IPS-NIHi7 (cell line): ENCODE measurements at regions not wholly inside any gene's neighbourhood (a gene's known extent, or its start where the extent isn't known, plus 50 kb on each side); places are given as distances from the start of the nearest gene placed in this dataset.

Source experiments
- DNase-seq: peaks from one replicate; pipeline ENCODE4 v3.0.0; 2012; ENCODE audit warnings: mixed read lengths; ENCODE audit errors: extremely low spot score

DNA sequence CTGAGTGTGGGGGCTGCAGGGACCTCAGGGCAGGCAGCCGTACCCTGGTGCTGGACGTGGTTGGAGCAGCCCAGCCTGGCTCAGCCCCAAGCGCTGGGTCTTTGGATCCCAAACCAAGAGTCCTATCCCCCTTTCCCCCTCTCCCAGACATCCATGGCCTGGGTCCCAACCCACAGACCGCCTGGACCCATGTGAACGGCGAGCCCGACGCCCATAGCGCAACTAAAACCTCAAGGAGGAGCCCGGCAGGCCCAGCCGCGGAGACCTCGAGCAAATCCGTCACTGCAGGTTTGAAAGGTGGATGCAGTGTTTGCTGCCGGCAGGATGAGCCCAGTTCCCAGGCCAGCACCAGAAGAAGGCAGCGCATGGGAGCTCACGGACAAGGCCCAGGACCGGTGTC, 337.0 kb downstream of the BRD1 start:
- DNase-seq, result no peak

DNA sequence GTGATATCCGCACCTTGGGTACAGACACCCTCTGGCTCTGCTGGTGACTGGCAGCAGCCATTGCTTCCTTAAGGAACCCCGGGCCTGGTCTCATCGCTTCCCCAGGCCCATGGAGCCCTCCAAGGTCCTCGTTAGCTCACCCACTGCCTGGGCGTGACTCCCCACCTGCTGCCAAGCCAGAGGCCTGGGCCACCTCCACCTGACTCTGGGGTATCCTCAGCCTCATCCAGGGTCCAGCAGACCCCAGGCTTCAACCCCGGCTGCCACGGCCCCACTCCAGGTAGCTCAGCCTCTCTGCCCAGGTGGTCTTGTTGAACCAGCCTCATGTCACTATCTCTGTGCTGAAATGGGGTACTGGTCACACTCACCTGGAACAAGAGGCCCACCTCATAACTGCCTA, 337.9 kb downstream of the BRD1 start:
- no peak for DNase-seq

DNA sequence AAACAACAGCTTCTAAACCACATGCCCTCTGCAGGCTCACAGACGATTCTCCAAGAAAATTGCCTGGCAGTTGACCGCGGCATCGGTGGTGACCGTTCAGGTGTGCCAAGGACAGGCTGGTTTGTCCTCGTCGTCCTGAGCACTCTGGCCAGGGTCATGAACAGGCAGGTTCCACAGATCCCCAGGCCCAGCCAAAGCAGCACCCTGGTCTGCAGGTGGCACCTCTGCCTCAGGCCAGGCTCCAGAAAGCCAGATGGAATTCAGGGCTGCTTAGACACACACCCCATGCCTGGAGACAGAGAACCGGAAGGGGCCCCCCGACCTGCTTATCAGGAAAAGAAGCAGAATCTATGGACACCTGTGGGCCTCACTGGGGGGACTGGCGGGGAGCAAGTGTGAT, 338.7 kb downstream of the BRD1 start:
- no peak for DNase-seq

DNA sequence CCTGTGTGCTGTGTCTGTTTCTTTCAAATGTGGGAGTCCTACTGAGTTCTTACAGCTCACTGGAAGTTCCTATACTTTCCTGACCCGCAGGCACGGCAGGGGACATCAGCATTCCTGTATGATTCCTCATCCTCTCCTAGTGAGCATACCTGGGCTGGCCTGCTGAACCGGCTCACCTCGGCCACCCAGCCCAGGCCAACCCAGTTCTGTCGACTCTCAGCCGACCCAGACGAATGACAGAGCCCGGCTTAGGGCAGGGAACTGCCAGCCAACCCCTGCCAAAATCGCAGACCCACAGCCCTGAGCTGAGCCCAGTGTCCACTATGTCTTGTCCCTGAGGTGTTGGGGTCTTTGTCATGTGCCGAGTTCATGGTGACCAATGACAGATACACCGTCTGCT, 339.7 kb downstream of the BRD1 start:
- peak; percentile 82 for DNase-seq

DNA sequence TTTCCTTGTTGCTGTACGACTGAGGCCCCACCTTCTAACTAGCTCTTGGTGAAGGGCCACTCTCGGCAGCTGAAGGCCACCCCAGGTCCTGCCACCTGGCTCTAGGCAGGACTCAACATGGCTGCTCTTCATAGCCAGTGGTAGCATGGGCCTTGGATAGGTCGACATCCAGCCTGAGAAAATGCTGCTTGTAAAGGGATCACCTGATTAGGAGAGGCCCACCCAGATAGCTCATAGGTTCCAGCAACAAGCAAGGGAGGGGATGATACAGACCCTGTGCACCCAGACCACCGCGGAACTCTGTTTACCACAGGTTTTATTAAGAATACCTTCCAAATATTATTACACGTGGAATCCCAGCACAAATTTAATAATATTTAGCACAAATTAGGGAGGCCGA, 341.4 kb downstream of the BRD1 start:
- no peak for DNase-seq

DNA sequence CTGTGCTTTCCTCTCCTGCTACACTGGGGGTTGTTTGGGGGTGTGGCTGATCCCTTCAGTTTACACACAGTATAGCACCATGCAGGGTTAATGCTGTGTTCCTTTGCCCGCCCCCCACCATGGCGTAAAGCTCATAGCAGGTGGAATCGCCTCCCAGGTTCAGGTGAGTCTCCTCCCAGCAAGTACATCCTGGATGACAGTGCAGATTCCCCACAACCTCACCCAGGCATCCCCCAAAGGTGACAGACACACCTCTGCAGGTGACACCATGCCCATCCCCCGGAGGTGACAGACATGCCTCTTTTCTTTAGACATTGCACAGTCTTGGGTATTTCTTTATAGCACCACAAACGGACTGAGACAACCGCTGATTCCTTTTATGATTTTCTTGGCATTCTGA, 343.7 kb downstream of the BRD1 start:
- DNase-seq, result no peak

DNA sequence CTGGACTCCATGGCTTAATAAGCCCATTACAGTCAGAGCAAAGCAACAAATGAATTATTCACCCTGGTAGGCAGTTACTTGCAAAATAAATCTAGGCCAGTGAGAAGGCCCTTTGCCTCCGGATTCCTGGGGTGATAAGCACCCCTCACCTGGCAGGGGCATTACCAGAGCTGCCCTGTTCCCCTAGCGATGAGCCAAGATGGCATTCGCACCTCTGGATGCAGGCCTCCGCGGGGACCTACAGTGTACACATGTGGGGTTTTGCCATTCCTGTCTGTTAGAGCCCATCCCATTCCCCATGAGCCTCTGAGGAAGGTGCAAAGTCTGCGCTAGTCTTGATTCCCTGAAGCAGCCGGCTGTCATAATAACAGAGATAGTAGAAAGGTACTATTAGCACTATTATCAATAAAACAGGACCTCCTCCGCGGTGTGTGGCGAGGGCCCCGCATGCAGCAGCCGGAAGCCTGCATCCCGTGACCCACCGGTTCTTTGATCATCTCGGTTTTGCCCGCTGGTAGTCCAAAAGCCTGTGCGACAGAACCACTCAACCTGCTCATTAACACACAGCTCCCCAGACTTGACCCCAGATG, 344.3 kb downstream of the BRD1 start:
- no peak for DNase-seq

DNA sequence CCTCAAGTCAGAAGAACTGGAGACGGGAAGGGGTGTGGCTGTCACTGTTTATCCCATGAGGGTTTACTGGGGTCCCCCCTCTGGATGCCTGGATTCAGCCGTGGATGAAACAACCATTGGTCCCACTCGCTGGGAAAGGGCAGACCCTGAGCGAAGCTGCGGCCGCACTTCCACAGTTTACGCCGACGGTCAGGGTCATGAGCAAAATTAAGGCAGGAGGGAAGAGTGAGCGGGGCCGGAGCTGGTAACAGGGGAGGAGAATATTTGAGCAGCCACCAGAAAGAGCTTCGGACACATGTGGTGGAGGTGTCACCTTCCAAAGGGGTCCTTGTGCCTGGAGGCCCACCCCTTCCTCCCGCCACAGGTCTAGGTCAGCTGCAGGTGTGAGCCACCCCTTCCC, 344.9 kb downstream of the BRD1 start:
- DNase-seq, result no peak

DNA sequence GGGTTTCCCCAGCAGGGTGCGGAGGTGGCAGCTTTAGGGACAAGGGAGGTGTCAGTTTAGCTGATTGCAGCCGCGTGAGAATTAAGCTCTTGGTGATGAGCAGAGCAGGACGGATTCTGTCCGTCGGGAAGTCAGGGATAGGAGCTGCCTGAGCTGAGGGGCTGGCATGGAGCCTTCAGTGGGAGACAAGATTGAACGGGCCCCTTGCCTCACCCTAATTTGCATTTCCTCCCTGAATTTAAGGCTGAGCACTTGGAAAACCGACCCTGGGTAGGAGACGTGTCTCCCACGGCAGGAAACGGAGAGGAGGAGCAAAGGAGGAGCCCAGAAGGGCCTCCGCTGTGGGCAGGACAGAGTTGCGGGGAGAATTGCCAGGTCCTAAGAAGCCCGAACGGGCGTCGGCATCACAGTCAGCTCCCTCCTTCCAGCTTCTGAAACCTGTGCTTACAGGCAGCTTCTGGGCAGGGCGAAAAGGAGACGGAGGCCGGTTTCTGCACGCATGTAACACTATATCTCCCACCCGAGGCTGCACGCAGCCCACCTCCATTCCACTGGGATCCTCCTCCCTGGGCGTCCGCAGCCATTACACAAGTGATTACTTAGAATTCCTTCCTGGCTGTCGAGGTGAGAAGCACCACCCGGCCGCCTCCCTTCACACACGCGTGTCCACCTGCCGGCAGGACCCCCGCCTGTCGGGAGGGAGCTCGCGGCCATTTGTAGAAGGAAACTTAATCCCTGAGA, 345.8 kb downstream of the BRD1 start:
- DNase-seq, result no peak

DNA sequence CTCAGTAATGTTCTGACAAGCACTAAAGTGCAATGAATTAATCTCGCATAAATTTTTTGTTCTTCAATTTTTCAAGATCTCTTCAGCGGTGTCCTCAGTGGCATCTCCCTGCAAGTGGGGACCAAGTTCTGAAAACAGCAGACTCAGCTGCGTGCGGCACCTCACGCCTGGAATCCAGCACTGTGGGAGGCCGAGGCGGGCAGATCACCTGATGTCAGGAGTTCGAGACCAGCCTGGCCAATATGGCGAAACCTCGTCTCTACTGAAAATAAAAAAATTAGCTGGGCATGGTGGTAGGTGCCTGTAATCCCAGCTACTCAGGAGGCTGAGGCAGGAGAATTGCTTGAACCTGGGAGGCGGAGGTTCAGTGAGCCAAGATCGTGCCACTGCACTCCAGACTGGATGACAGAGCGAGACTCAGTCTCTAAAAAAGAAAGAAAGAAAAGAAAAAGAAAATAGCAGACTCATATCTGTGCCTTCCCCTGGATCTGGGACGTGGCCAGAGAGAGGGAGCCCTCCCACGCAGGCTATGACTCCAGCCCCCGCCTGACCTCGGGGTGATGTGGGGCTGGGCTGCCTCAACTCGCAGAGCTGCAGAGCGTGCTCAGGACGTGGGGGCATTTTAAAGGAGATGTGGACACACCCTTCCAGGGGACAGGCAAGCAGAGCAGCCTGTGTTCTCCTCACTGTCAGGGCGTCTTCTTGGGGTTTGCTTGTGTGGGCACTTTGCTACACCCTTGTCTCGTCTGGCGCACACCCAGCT, 346.6 kb downstream of the BRD1 start:
- DNase-seq, result no peak

DNA sequence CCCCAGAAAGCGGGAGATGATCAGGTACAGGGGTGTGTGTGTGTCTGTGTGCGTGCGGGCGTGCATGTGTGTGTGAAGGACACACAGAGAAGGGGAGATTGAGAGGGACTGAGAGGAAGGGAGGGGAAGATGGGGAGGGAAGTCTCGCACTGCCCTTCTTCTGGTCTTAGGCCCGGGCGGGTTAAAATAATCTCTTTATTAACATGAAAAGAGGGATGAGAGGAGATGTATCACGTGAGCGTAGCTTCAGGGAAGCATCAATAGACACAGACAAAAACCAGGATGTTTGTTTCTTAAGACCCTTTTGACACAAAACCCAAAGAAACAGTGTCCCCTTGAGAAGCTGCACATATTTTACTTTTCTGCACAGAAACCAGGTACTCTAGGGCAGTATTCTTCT, 347.3 kb downstream of the BRD1 start:
- DNase-seq, result no peak

DNA sequence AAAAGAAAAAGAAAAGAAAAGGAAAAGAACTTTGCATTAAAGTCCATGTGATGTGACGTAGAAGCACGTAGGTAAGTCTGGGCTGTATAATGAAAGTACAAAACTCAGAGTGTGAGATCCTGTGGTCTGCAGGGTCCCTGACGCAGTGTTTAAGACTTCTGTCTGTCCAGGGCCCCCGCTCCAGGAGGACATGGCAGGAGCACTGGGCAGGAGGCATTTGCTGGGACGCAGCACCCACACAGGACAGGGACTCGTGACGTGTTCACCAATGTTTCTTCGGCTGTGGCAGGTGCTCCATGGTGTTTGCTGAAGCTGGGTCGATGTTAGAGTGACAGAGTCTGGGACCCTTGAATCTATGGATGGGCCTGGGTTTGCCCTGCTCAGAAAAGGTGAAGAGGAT, 348.1 kb downstream of the BRD1 start:
- DNase-seq, result no peak

DNA sequence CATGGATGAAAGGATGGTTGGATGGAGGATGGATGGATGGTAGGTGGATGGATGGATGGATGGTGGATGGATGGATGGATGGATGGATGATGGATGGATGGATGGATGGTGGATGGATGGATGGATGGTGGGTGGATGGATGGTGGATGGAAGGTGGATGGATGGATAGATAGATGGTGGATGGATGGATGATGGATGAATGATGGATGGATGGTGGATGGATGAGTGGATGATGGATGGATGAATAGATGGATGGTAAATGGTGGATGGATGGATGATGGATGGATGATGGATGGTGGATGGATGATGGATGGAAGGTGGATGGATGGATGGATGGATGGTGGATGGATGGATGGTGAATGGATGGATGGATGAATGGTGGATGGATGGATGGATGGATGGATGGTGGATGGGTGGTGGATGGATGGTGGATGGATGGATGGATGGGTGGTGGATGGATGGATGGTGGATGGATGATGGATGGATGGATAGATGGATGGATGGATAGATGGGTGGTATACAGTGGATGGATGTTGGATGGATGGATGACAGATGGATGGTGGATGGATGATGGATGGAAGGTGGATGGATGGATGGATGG, 350.8 kb downstream of the BRD1 start:
- no peak for DNase-seq

DNA sequence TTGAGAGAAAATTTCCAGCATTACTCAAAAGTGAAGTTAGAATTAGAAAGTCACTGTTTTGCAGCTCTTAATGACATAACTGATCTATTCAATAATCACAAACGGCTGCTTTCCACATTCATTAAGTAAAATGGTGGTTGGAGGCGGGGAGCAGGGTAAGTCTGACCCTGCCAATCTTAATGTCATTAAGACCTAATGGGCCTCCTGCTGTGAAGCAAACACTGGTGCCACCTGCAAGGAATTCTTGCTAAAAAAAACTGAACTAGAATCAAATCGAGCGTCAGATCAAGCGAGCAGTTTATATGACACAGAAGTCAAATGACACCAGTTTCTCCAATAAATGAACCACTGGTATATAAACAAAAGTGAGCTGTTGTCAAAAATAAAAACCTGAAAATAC, 351.5 kb downstream of the BRD1 start:
- no peak for DNase-seq

DNA sequence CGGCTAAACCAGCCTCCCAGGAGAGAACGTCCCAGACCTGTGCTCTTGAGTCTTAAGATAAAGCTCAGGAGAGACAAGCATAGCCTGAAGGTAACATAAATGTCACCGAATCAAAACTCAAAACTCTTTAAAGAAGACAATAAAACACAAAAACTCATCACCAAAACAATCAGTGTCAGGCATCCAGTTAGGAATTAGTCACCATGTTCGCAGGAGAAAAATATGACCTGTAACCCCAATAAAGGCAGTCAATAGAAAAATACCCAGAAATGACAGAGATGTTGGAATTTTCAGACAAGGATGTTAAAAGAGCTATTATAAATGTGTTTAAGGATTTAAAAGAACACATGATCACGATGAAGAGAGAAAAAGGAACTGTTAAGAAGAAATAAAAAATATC, 352.4 kb downstream of the BRD1 start:
- DNase-seq, result no peak

DNA sequence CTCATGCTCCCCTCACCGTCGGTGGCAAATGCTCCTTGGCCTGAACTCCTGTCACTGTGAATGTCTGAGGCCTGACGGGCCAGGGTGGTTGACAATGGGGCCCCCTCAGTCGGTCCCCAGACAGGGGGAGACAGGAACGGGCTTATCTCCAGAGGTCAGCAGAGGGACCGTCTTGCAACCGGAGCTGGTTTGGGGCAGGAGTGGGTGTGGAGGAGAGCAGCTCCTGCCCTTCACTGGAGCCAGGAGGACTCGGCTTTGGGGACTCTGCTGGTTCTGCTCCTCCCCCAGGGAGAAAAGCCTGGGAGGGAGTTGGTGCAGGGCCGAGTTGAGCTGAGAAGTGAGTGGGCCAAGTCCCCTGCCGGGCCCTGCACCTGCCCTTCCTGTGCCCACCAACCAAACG, 354.4 kb downstream of the BRD1 start:
- no peak for DNase-seq

DNA sequence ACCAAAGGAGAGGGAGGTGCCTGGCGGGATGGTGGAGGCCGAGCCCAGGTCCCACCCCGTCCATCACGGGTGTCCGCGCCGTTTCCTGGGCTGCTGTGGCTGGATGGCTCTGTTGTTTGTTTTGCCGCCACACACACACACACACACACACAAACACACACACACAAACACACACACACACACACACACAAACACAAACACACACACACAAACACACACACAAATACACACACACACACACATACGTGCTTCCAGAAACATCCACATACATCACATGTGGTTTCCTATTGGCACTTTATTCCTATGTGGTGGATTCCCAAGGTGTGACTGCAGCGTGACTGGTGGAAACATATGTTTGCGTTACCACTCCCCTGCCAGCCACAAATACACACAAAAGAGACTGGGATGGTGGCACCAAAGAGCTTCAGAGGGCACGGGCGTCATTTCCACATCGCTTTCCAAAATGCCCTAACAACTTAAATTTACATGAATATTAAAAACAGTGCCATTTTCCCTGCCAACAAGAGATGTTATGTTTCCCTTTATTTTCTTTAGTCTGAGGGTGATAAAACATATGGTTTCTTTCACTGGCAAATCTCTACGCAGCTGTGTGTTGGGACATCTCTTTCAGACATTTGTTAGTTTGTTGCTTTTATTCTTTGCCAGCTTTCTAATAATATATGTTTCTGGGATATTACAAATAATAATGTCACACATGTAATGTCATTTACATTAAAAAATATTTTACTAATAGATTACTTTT, 356.8 kb downstream of the BRD1 start:
- no peak for DNase-seq

DNA sequence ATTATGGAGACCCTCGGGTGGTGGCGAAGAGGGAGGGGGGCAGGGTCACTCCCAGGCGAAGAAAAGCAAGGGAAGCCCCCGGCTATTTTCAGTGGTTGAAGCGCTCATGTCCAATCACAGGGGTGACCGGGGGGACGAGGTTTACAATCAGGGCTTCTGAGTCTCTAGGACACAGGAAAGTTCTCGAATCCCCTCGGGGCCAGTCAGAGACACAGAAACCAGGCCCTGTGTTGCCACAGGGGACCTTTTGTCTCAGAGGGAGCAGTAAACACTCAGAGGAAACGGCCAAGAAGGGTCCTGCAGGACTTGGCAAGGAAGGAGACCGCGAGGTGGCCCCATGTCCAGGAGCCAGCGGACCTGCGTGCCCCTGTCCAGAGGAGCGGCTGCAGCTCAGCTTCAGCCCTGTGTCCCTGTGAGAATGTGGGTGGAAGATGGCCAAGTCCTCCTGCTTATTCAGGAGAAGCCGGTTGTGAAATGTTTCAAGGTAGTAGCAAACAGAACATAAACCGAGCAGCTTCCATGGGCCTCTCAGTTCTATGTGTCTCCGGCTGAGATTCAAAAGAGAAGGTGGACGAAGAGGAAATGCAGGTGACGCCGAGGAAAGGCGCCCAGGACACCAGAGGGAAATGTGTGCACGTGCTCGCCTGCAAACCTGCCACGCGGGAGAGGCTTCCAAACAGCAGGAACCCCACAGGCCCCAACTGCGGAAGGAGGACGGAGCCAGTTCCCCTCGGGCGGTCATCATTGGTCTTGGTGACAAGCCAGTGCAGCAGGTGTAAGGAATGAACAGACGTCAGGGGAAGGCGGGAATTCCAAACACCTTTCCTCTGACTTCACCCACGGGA, 357.6 kb downstream of the BRD1 start:
- no peak for DNase-seq

DNA sequence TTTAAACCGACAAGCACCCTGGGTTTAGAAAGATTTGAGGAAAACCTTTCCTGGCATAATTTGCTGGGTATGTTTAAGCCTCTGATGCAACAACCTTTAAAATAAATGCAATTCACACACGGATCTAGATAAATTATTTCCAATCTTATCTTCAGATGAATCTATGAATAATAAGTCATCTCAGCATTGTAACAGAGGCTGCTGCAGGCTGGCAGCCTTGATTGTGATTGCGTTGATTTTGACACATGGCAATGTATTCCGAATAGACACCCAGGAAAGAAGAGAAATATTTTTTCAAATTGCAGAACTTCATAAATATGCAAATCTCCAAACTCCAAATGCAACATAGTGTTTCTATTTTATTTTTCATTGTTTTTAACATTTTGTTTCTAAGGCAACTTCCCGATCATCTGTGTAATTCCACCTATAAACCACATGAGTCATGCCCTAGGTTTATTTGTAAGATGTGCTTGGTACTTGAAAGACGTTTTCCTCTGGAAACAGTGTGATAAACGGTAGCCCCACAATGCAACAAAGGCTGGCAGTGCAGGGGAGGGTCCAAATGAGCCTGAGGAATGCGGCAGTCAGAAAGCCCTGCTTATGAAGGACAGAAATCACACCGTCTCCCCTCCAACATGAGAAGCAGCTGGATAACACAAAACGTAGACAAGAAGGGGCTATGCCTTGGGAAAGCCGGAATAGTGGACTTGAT, 359.0 kb downstream of the BRD1 start:
- no peak for DNase-seq

DNA sequence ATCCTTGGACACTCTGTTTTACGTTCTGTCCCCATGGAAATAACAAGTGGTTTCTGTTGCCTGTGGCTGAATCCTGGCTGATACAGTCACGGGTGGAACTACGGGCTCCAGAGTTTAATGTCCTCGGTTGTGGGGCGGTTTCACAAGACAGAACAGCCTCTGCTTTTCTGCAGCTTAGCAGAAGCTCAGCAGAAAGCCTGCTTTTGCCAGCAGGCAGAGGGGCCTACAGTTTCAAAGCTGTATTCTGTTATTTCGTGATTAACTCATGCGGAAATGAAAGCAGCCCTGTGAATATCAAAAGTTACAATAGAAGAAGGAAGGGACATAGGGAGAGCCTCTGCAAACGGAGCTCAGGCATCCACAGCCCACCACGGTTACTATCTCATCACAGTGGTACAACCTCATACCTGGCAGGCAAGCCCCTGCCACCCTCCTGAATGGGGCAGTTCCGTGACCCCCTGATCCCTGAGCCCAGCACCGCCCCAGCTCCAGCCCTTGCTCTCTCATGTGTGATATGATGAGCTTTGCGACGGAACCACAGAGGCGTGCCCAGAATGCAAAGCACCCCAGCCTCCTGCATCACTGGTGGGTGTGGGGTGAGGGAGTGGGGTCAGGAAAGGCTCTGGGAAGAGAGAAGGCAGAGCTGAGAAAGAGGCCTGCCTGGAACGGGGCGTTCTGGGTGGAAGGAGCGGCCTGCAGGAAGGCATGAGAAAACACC, 360.6 kb downstream of the BRD1 start:
- no peak for DNase-seq
